ENCODE measurements at regions not wholly inside any gene's neighbourhood (a gene's known extent, or its start where the extent isn't known, plus 50 kb on each side); places are given as distances from the start of the nearest gene placed in this dataset.
"Not testable (repeated sequence)": the region's sequence is repeated elsewhere in the genome, so short reads cannot be mapped to it uniquely, and the experiment has no call there.

DNA sequence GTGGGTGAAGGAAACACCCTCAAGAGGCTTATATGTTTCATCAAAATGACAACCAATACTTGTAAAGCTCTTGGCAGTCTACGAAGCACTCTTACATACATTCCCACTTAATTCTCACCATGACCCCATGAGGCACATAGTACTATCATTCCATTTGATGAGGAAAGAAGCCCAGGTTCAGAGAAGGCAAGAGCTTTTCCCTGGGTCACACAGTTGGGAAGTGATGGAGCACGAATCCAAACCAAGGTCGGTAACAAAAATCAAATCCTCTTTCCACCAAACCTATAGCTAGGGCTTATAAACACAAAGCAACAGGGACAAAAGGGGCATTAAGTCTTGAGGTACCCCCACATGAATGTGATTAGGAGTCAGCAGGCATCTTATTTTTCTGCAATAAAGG, 187.1 kb downstream of the UACA start:
- Histone ChIP-seq H3K4me3 (no peak overlapping the region), H3K36me3 (no peaks in the 10 kb centered on the region), H3K4me1 (no peaks in the 10 kb centered on the region), H3K9me3 (no peaks in the 10 kb centered on the region), H3K27me3 (no peaks in the 10 kb centered on the region), H3K27ac (no peak overlapping the region)
- TF ChIP-seq POLR2AphosphoS5 (IDR thresholded peaks at IDR 0.05) (no peak), EP300 (IDR thresholded peaks at IDR 0.05; ENCODE audit: low read depth) (no peak)
- in situ Hi-C loops (cut with MboI; ENCODE audit: low pct_ligation_motif_present in 1 of 4, low pct_unique_long_range_greater_than_20kb in 1 of 4, low sequenced_read_pairs in 3 of 4) (no loop called here), intact Hi-C loops (cut with DNase I; ENCODE audit: low total_unique reads) (no loop called here)
- 92 to 100% methylated on average over 1 to 3 of the region's 3 CpGs for WGBS, 2 donors (ENCODE audit: low coverage in 1 of 2)
- no peak for DNase-seq

GRCh38 chr15:70575231-70576226, 187.8 kb downstream of the UACA start:
- Histone ChIP-seq H3K27ac (no peak overlapping the region), H3K9me3 (no peaks in the 10 kb centered on the region), H3K36me3 (no peaks in the 10 kb centered on the region), H3K4me3 (no peak overlapping the region), H3K27me3 (no peaks in the 10 kb centered on the region), H3K4me1 (no peaks in the 10 kb centered on the region)
- DNase-seq, result no peak
- intact Hi-C loops (cut with DNase I; ENCODE audit: low total_unique reads) (no loop called here), in situ Hi-C loops (cut with MboI; ENCODE audit: low pct_ligation_motif_present in 1 of 4, low pct_unique_long_range_greater_than_20kb in 1 of 4, low sequenced_read_pairs in 3 of 4) (no loop called here)
- 52 to 62% methylated on average over 13 to 16 of the region's 16 CpGs for WGBS, 2 donors (ENCODE audit: low coverage in 1 of 2)
- no peak for TF ChIP-seq CTCF (IDR thresholded peaks at IDR 0.05)
- no peak for TF ChIP-seq EP300 (IDR thresholded peaks at IDR 0.05; ENCODE audit: low read depth)
- TF ChIP-seq POLR2AphosphoS5 (IDR thresholded peaks at IDR 0.05), result no peak
- no peak for TF ChIP-seq POLR2A (IDR thresholded peaks at IDR 0.05)

- H3K4me3 ChIP-seq; H3K36me3 ChIP-seq; in situ Hi-C loops (cut with MboI; ENCODE audit: low pct_ligation_motif_present in 1 of 4, low pct_unique_long_range_greater_than_20kb in 1 of 4, low sequenced_read_pairs in 3 of 4); DNase-seq; H3K27me3 ChIP-seq; intact Hi-C loops (cut with DNase I; ENCODE audit: low total_unique reads); H3K9me3 ChIP-seq; H3K27ac ChIP-seq; H3K4me1 ChIP-seq: not testable (repeated sequence)
- 70 to 90% methylated on average over 2 to 3 of the region's 3 CpGs for WGBS, 2 donors (ENCODE audit: low coverage in 1 of 2)
Measured at GRCh38 chr15:70574325-70574724, 189.0 kb downstream of the UACA start.

- in situ Hi-C loops (cut with MboI; ENCODE audit: low pct_ligation_motif_present in 1 of 4, low pct_unique_long_range_greater_than_20kb in 1 of 4, low sequenced_read_pairs in 3 of 4) (no loop called here), intact Hi-C loops (cut with DNase I; ENCODE audit: low total_unique reads) (no loop called here)
- H3K9me3 ChIP-seq, result no peaks in the 10 kb centered on the region
- no peaks in the 10 kb centered on the region for H3K4me1 ChIP-seq
- WGBS, 2 donors (ENCODE audit: low coverage in 1 of 2), result 87 to 93% methylated on average over 4 to 11 of the region's 12 CpGs
- no peaks in the 10 kb centered on the region for H3K36me3 ChIP-seq
- H3K27me3 ChIP-seq, result no peaks in the 10 kb centered on the region
- TF ChIP-seq EP300 (IDR thresholded peaks at IDR 0.05; ENCODE audit: low read depth) (no peak), CTCF (IDR thresholded peaks at IDR 0.05) (no peak), POLR2A (IDR thresholded peaks at IDR 0.05) (no peak), POLR2AphosphoS5 (IDR thresholded peaks at IDR 0.05) (no peak)
- no peak overlapping the region for H3K4me3 ChIP-seq
- no peak overlapping the region for H3K27ac ChIP-seq
- DNase-seq, result no peak
Measured at GRCh38 chr15:70573121-70573850, 190.1 kb downstream of the UACA start.

GRCh38 chr15:70569714-70570231, 193.6 kb downstream of the UACA start:
- TF ChIP-seq EP300 (IDR thresholded peaks at IDR 0.05; ENCODE audit: low read depth) (no peak), POLR2AphosphoS5 (IDR thresholded peaks at IDR 0.05) (no peak), CTCF (IDR thresholded peaks at IDR 0.05) (no peak), POLR2A (IDR thresholded peaks at IDR 0.05) (no peak)
- in situ Hi-C loops (cut with MboI; ENCODE audit: low pct_ligation_motif_present in 1 of 4, low pct_unique_long_range_greater_than_20kb in 1 of 4, low sequenced_read_pairs in 3 of 4), result no loop called here

More at GRCh38 chr15:70569714-70570231, 193.6 kb downstream of the UACA start:
- H3K36me3 ChIP-seq, result no peaks in the 10 kb centered on the region
- no peaks in the 10 kb centered on the region for H3K9me3 ChIP-seq
- H3K27me3 ChIP-seq, result no peaks in the 10 kb centered on the region
- H3K27ac ChIP-seq, result no peak overlapping the region
- WGBS, 2 donors (ENCODE audit: low coverage in 1 of 2), result 62 to 72% methylated on average over 4 to 6 of the region's 6 CpGs
- intact Hi-C loops (cut with DNase I; ENCODE audit: low total_unique reads), result no loop called here
- no peak for DNase-seq
- H3K4me1 ChIP-seq, result no peaks in the 10 kb centered on the region
- no peak overlapping the region for H3K4me3 ChIP-seq

All from transverse colon (tissue), 4 donors.